HepG2 (cell line): ENCODE measurements at regions not wholly inside any gene's neighbourhood (a gene's known extent, or its start where the extent isn't known, plus 50 kb on each side); places are given as distances from the start of the nearest gene placed in this dataset.

Source experiments
- CHD4 ChIP-seq: fragments of 200-600 bp; sonication (generic); IDR thresholded peaks from 2 replicates; pipeline ENCODE4 v1.7.0; 2017; ENCODE audit warnings: mild to moderate bottlenecking, low read length, borderline replicate concordance
- FOSL2 ChIP-seq: sonication (generic); formaldehyde crosslinking; IDR thresholded peaks from 2 replicates; pipeline ENCODE4 v1.4.0; 2020; ENCODE audit warnings: missing genetic modification reagents
- FOXA1 ChIP-seq, 2 experiments: fragments of 450-650 bp in 1 of 2; sonication (generic) in 1 of 2; formaldehyde crosslinking in 1 of 2; IDR thresholded peaks; 2 replicates each; pipeline versions ENCODE4 v1.4.0 to v1.6.1; 2016 to 2020; ENCODE audit warnings: missing genetic modification reagents in 1 of 2
- MATR3 ChIP-seq: sonication (generic); formaldehyde crosslinking; IDR thresholded peaks from 2 replicates; pipeline ENCODE4 v1.4.0; 2020; ENCODE audit warnings: missing genetic modification reagents
- NCOA5 ChIP-seq: sonication (generic); formaldehyde crosslinking; IDR thresholded peaks from 2 replicates; pipeline ENCODE4 v1.4.0; 2020; ENCODE audit warnings: missing genetic modification reagents
- POLR2A ChIP-seq, 2 experiments: IDR thresholded peaks; 2 replicates each; pipeline ENCODE4 v1.6.1; 2011; ENCODE audit warnings: low read depth in 2 of 2, low read length in 2 of 2, mild to moderate bottlenecking in 1 of 2, moderate library complexity in 1 of 2; ENCODE audit not compliant: insufficient read depth in 1 of 2
- SP1 ChIP-seq, 2 experiments: fragments of 450-650 bp in 1 of 2; sonication (generic) in 1 of 2; formaldehyde crosslinking in 1 of 2; IDR thresholded peaks; 2 replicates each; pipeline versions ENCODE4 v1.4.0 to v1.6.1; 2016 to 2020; ENCODE audit warnings: missing genetic modification reagents in 1 of 2
- ZNF629 ChIP-seq: sonication (generic); formaldehyde crosslinking; conservative IDR thresholded peaks from 2 replicates; pipeline ENCODE4 v1.5.0; 2020; ENCODE audit warnings: missing genetic modification reagents

- TF ChIP-seq POLR2A (IDR thresholded peaks at IDR 0.05; ENCODE audit: insufficient read depth in 1 of 2, low read depth in 2 of 2, low read length in 2 of 2) = no peak
- no peak for TF ChIP-seq NCOA5 (CRISPR knock-in tag)
- TF ChIP-seq CHD4 = no peak
- TF ChIP-seq ZNF629 = no peak
- no peak for TF ChIP-seq MATR3 (CRISPR knock-in tag)
- no peak for TF ChIP-seq SP1 (IDR thresholded peaks at IDR 0.05)
- no peak for TF ChIP-seq SP1 (CRISPR knock-in tag; IDR thresholded peaks at IDR 0.05)
- TF ChIP-seq FOSL2 (CRISPR knock-in tag) = no peak
- no peak for TF ChIP-seq FOXA1 (IDR thresholded peaks at IDR 0.05)
- no peak for TF ChIP-seq FOXA1 (CRISPR knock-in tag; IDR thresholded peaks at IDR 0.05)
These were observed 145.2 kb downstream of the WSCD1 start for GRCh38 chr17:6215071-6216035.
